GM23338 (cell line): ENCODE measurements at regions not wholly inside any gene's neighbourhood (a gene's known extent, or its start where the extent isn't known, plus 50 kb on each side); places are given as distances from the start of the nearest gene placed in this dataset.

ENCODE experiments used
- ATAC-seq: fragments of 200-7000 bp; cut with Tn5 transposase; 3 replicates; pipeline ENCODE4 v1.9.1; 2020
- DNase-seq: peaks from one replicate; pipeline ENCODE4 v3.0.0-alpha.2; 2015; ENCODE audit warnings: low spot score
- H2AFZ ChIP-seq: fragments of 200-600 bp; sonication (generic); 2 replicates; pipeline ENCODE4 v1.8.0; 2016; ENCODE audit warnings: antibody characterized with exemption, mild to moderate bottlenecking, moderate library complexity
- H3F3A ChIP-seq: fragments of 200-600 bp; sonication (generic); replicated peaks from 2 replicates; pipeline ENCODE4 v1.8.0; 2017; ENCODE audit warnings: antibody characterized with exemption, mixed run types, low read depth
- H3K27ac ChIP-seq: fragments of 200-600 bp; sonication (generic); 2 replicates; pipeline ENCODE4 v1.6.1; 2016; ENCODE audit warnings: low read depth
- H3K27me3 ChIP-seq: fragments of 200-600 bp; sonication (generic); 2 replicates; pipeline ENCODE4 v1.8.0; 2016; ENCODE audit warnings: mild to moderate bottlenecking, mixed run types, moderate library complexity; ENCODE audit not compliant: insufficient read depth
- H3K36me3 ChIP-seq: fragments of 200-600 bp; sonication (generic); 2 replicates; pipeline ENCODE4 v1.8.0; 2016; ENCODE audit warnings: mild to moderate bottlenecking; ENCODE audit not compliant: insufficient read depth
- H3K4me1 ChIP-seq: fragments of 200-600 bp; sonication (generic); 2 replicates; pipeline ENCODE4 v1.8.0; 2016; ENCODE audit warnings: mild to moderate bottlenecking, moderate library complexity; ENCODE audit not compliant: insufficient read depth
- H3K4me2 ChIP-seq: fragments of 200-600 bp; sonication (generic); 2 replicates; pipeline ENCODE4 v1.7.1; 2017; ENCODE audit warnings: mixed run types
- H3K4me3 ChIP-seq: fragments of 200-600 bp; sonication (generic); 2 replicates; pipeline ENCODE4 v1.6.1; 2016; ENCODE audit warnings: mixed run types
- H3K79me2 ChIP-seq: fragments of 200-600 bp; sonication (generic); replicated peaks from 2 replicates; pipeline ENCODE4 v1.8.0; 2017; ENCODE audit warnings: mild to moderate bottlenecking; ENCODE audit not compliant: insufficient read depth
- H3K9me2 ChIP-seq: fragments of 200-600 bp; sonication (generic); 2 replicates; pipeline ENCODE4 v1.8.0; 2017; ENCODE audit not compliant: insufficient read depth
- H4K20me1 ChIP-seq: fragments of 200-600 bp; sonication (generic); replicated peaks from 2 replicates; pipeline ENCODE4 v1.8.0; 2017; ENCODE audit warnings: mild to moderate bottlenecking; ENCODE audit not compliant: insufficient read depth
- H3K27ac Mint-ChIP-seq: 2 replicates; pipeline ENCODE4 v1.8.0; 2020; ENCODE audit warnings: inconsistent platforms, mild to moderate bottlenecking, moderate library complexity, mixed read lengths
- H3K27me3 Mint-ChIP-seq: 3 replicates; pipeline ENCODE4 v1.8.0; 2022; ENCODE audit warnings: low read depth, mild to moderate bottlenecking, moderate library complexity, mixed read lengths, inconsistent platforms; ENCODE audit not compliant: insufficient read depth, poor library complexity
- H3K36me3 Mint-ChIP-seq: 3 replicates; pipeline ENCODE4 v1.8.0; 2021; ENCODE audit warnings: low read depth, mild to moderate bottlenecking, inconsistent platforms, moderate library complexity, mixed read lengths
- H3K4me1 Mint-ChIP-seq: 3 replicates; pipeline ENCODE4 v1.8.0; 2020; ENCODE audit warnings: mild to moderate bottlenecking, inconsistent platforms, mixed read lengths
- H3K4me3 Mint-ChIP-seq: 3 replicates; pipeline ENCODE4 v1.8.0; 2021; ENCODE audit warnings: moderate library complexity, mild to moderate bottlenecking, inconsistent platforms, mixed read lengths
- H3K9me3 Mint-ChIP-seq: 3 replicates; pipeline ENCODE4 v1.8.0; 2020; ENCODE audit warnings: moderate library complexity, mild to moderate bottlenecking, inconsistent platforms, mixed read lengths
- CREB1 ChIP-seq: fragments of 250-450 bp; sonication (Bioruptor Pico); IDR thresholded peaks from 2 replicates; pipeline ENCODE4 v1.5.0; 2020; ENCODE audit warnings: low read depth, mild to moderate bottlenecking, moderate library complexity
- EZH2 ChIP-seq: fragments of 200-600 bp; sonication (generic); IDR thresholded peaks from one replicate; pipeline ENCODE4 v1.8.0; 2017; ENCODE audit warnings: antibody characterized with exemption, mild to moderate bottlenecking, low read depth; ENCODE audit not compliant: unreplicated experiment
- EZH2phosphoT487 ChIP-seq: fragments of 200-600 bp; sonication (generic); IDR thresholded peaks from one replicate; pipeline ENCODE4 v1.8.1; 2018; ENCODE audit warnings: antibody characterized with exemption; ENCODE audit not compliant: unreplicated experiment
- JUNB ChIP-seq: IDR thresholded peaks from one replicate; pipeline ENCODE4 v1.6.1; 2016; ENCODE audit warnings: antibody characterized with exemption; ENCODE audit not compliant: unreplicated experiment
- POLR2AphosphoS5 ChIP-seq: IDR thresholded peaks from 2 replicates; pipeline ENCODE4 v1.6.1; 2016; ENCODE audit warnings: antibody characterized with exemption, low read depth
- STAT1 ChIP-seq: IDR thresholded peaks from one replicate; pipeline ENCODE4 v1.6.1; 2016; ENCODE audit warnings: antibody characterized with exemption; ENCODE audit not compliant: unreplicated experiment
- ZNF114 ChIP-seq: fragments of 250-450 bp; sonication (Bioruptor Pico); IDR thresholded peaks from 2 replicates; pipeline ENCODE4 v1.5.0; 2020; ENCODE audit warnings: mild to moderate bottlenecking, moderate library complexity
- ZNF331 ChIP-seq: fragments of 250-450 bp; sonication (Bioruptor Pico); IDR thresholded peaks from 2 replicates; pipeline ENCODE4 v1.5.0; 2020; ENCODE audit warnings: low read depth, mild to moderate bottlenecking, moderate library complexity
- TF ChIP-seq, protein P1 (sequence below), 2 experiments: fragments of 200-600 bp in 1 of 2; sonication (generic) in 1 of 2; conservative IDR thresholded peaks; 2 replicates each; pipeline versions ENCODE4 v1.5.1 to v1.6.1; 2016 to 2017; ENCODE audit warnings: antibody characterized with exemption in 2 of 2, low read depth in 2 of 2, mild to moderate bottlenecking in 2 of 2, moderate library complexity in 1 of 2
- TF ChIP-seq, protein P2 (sequence below): IDR thresholded peaks from 2 replicates; pipeline ENCODE4 v1.6.1; 2016; ENCODE audit warnings: antibody characterized with exemption
- TF ChIP-seq, protein P3 (sequence below): IDR thresholded peaks from one replicate; pipeline ENCODE4 v1.6.1; 2018; ENCODE audit warnings: antibody characterized with exemption; ENCODE audit not compliant: unreplicated experiment
- TF ChIP-seq, protein P4 (sequence below): fragments of 250-450 bp; sonication (Bioruptor Pico); IDR thresholded peaks from 2 replicates; pipeline ENCODE4 v1.5.0; 2020; ENCODE audit warnings: mild to moderate bottlenecking, moderate library complexity

DNA sequence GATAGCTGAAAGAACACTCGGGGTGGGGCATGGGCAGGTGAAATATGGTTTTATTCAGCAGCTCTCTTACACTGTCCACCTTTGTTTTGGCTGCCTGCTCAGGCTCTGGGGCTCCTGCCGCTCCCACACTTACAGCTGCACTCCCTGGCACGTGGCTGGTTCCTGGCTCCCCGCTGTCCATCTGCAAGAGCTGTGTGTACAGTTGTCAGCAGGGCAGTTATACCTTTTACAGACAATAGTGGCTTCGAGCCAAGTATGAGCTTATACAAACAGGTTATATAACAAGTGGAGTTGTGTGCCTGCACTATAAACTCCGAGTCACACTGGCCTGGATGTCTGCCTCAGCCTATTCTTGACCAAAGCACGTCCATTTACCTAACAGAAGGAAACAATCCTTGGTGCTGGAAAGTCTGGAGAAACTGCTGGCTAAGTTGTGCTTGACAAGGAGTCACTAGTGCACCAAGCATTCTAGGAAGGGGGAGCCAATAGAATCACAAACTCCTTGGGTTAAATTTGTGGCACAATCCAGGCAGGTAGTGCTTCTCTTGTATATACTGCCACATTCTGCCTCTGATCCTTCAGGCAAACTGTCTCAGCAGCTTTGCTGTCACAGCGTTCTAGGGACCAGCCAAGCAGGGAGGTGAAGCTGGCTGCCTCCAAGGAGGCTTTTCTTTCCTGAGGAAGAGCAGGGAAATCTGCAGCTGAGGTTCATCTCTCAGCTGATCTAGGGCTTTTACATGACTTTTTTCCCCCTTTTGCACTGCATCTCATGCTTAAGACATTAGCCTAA is 68.2 kb downstream of the NHLRC3 start:
- no peaks in the 10 kb centered on the region for H3K36me3 ChIP-seq
- no peaks in the 10 kb centered on the region for H3K9me3 Mint-ChIP-seq
- H3K9me2 ChIP-seq, result no peaks in the 10 kb centered on the region
- H3K4me3 Mint-ChIP-seq, result no peak overlapping the region
- 0 out of 3 replicates have a peak, but pooled peaks cover 2% of the 10 kb centered on the region for H3K4me1 Mint-ChIP-seq
- no peaks in the 10 kb centered on the region for H3F3A ChIP-seq
- ATAC-seq (no peak; the same call in 2 of the 3 replicates), DNase-seq (no peak)
- H3K27me3 Mint-ChIP-seq, result no peaks in the 10 kb centered on the region
- H3K4me3 ChIP-seq, result no peak overlapping the region
- H3K27me3 ChIP-seq, result no peaks in the 10 kb centered on the region
- TF ChIP-seq, protein P1, sequence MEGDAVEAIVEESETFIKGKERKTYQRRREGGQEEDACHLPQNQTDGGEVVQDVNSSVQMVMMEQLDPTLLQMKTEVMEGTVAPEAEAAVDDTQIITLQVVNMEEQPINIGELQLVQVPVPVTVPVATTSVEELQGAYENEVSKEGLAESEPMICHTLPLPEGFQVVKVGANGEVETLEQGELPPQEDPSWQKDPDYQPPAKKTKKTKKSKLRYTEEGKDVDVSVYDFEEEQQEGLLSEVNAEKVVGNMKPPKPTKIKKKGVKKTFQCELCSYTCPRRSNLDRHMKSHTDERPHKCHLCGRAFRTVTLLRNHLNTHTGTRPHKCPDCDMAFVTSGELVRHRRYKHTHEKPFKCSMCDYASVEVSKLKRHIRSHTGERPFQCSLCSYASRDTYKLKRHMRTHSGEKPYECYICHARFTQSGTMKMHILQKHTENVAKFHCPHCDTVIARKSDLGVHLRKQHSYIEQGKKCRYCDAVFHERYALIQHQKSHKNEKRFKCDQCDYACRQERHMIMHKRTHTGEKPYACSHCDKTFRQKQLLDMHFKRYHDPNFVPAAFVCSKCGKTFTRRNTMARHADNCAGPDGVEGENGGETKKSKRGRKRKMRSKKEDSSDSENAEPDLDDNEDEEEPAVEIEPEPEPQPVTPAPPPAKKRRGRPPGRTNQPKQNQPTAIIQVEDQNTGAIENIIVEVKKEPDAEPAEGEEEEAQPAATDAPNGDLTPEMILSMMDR (conservative IDR thresholded peaks at IDR 0.05; ENCODE audit: low read depth in 2 of 2), result no peak
- no peak for TF ChIP-seq ZNF331 (CRISPR knock-in tag)
- TF ChIP-seq ZNF114 (CRISPR knock-in tag), result no peak
- TF ChIP-seq EZH2phosphoT487, result no peak
- no peak for TF ChIP-seq POLR2AphosphoS5
- no peak for TF ChIP-seq STAT1
- TF ChIP-seq, protein P2, sequence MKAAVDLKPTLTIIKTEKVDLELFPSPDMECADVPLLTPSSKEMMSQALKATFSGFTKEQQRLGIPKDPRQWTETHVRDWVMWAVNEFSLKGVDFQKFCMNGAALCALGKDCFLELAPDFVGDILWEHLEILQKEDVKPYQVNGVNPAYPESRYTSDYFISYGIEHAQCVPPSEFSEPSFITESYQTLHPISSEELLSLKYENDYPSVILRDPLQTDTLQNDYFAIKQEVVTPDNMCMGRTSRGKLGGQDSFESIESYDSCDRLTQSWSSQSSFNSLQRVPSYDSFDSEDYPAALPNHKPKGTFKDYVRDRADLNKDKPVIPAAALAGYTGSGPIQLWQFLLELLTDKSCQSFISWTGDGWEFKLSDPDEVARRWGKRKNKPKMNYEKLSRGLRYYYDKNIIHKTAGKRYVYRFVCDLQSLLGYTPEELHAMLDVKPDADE, result no peak
- TF ChIP-seq JUNB, result no peak
- TF ChIP-seq EZH2, result no peak
- TF ChIP-seq, protein P3, sequence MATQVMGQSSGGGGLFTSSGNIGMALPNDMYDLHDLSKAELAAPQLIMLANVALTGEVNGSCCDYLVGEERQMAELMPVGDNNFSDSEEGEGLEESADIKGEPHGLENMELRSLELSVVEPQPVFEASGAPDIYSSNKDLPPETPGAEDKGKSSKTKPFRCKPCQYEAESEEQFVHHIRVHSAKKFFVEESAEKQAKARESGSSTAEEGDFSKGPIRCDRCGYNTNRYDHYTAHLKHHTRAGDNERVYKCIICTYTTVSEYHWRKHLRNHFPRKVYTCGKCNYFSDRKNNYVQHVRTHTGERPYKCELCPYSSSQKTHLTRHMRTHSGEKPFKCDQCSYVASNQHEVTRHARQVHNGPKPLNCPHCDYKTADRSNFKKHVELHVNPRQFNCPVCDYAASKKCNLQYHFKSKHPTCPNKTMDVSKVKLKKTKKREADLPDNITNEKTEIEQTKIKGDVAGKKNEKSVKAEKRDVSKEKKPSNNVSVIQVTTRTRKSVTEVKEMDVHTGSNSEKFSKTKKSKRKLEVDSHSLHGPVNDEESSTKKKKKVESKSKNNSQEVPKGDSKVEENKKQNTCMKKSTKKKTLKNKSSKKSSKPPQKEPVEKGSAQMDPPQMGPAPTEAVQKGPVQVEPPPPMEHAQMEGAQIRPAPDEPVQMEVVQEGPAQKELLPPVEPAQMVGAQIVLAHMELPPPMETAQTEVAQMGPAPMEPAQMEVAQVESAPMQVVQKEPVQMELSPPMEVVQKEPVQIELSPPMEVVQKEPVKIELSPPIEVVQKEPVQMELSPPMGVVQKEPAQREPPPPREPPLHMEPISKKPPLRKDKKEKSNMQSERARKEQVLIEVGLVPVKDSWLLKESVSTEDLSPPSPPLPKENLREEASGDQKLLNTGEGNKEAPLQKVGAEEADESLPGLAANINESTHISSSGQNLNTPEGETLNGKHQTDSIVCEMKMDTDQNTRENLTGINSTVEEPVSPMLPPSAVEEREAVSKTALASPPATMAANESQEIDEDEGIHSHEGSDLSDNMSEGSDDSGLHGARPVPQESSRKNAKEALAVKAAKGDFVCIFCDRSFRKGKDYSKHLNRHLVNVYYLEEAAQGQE, result no peak
- no peak for TF ChIP-seq CREB1
- TF ChIP-seq, protein P4, sequence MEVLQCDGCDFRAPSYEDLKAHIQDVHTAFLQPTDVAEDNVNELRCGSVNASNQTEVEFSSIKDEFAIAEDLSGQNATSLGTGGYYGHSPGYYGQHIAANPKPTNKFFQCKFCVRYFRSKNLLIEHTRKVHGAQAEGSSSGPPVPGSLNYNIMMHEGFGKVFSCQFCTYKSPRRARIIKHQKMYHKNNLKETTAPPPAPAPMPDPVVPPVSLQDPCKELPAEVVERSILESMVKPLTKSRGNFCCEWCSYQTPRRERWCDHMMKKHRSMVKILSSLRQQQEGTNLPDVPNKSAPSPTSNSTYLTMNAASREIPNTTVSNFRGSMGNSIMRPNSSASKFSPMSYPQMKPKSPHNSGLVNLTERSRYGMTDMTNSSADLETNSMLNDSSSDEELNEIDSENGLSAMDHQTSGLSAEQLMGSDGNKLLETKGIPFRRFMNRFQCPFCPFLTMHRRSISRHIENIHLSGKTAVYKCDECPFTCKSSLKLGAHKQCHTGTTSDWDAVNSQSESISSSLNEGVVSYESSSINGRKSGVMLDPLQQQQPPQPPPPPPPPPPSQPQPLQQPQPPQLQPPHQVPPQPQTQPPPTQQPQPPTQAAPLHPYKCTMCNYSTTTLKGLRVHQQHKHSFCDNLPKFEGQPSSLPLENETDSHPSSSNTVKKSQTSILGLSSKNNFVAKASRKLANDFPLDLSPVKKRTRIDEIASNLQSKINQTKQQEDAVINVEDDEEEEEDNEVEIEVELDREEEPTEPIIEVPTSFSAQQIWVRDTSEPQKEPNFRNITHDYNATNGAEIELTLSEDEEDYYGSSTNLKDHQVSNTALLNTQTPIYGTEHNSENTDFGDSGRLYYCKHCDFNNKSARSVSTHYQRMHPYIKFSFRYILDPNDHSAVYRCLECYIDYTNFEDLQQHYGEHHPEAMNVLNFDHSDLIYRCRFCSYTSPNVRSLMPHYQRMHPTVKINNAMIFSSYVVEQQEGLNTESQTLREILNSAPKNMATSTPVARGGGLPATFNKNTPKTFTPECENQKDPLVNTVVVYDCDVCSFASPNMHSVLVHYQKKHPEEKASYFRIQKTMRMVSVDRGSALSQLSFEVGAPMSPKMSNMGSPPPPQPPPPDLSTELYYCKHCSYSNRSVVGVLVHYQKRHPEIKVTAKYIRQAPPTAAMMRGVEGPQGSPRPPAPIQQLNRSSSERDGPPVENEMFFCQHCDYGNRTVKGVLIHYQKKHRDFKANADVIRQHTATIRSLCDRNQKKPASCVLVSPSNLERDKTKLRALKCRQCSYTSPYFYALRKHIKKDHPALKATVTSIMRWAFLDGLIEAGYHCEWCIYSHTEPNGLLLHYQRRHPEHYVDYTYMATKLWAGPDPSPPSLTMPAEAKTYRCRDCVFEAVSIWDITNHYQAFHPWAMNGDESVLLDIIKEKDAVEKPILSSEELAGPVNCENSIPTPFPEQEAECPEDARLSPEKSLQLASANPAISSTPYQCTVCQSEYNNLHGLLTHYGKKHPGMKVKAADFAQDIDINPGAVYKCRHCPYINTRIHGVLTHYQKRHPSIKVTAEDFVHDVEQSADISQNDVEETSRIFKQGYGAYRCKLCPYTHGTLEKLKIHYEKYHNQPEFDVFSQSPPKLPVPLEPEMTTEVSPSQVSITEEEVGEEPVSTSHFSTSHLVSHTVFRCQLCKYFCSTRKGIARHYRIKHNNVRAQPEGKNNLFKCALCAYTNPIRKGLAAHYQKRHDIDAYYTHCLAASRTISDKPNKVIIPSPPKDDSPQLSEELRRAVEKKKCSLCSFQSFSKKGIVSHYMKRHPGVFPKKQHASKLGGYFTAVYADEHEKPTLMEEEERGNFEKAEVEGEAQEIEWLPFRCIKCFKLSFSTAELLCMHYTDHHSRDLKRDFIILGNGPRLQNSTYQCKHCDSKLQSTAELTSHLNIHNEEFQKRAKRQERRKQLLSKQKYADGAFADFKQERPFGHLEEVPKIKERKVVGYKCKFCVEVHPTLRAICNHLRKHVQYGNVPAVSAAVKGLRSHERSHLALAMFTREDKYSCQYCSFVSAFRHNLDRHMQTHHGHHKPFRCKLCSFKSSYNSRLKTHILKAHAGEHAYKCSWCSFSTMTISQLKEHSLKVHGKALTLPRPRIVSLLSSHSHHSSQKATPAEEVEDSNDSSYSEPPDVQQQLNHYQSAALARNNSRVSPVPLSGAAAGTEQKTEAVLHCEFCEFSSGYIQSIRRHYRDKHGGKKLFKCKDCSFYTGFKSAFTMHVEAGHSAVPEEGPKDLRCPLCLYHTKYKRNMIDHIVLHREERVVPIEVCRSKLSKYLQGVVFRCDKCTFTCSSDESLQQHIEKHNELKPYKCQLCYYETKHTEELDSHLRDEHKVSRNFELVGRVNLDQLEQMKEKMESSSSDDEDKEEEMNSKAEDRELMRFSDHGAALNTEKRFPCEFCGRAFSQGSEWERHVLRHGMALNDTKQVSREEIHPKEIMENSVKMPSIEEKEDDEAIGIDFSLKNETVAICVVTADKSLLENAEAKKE (CRISPR knock-in tag), result no peak
- H2AFZ ChIP-seq, result peak overlapping the region; percentile 48; the same call in 1 of the 2 replicates
- H3K36me3 Mint-ChIP-seq, result no peaks in the 10 kb centered on the region
- no peak overlapping the region for H3K4me2 ChIP-seq
- H4K20me1 ChIP-seq, result no peaks in the 10 kb centered on the region
- no peaks in the 10 kb centered on the region for H3K79me2 ChIP-seq
- H3K27ac Mint-ChIP-seq, result no peak overlapping the region
- no peaks in the 10 kb centered on the region for H3K4me1 ChIP-seq
- H3K27ac ChIP-seq, result no peak overlapping the region
